Hematopoietic multipotent progenitor cell treated with erythropoietin and hydrocortisone succinate and interleukin-3 and kit ligand, for 8 days (in vitro differentiated cells): ENCODE measurements at regions not wholly inside any gene's neighbourhood (a gene's known extent, or its start where the extent isn't known, plus 50 kb on each side); places are given as distances from the start of the nearest gene placed in this dataset.
"Not testable (repeated sequence)": the region's sequence is repeated elsewhere in the genome, so short reads cannot be mapped to it uniquely, and the experiment has no call there.

Experiments
- DNase-seq: peaks from one replicate; pipeline ENCODE4 v3.0.0-alpha.2; 2015

DNA sequence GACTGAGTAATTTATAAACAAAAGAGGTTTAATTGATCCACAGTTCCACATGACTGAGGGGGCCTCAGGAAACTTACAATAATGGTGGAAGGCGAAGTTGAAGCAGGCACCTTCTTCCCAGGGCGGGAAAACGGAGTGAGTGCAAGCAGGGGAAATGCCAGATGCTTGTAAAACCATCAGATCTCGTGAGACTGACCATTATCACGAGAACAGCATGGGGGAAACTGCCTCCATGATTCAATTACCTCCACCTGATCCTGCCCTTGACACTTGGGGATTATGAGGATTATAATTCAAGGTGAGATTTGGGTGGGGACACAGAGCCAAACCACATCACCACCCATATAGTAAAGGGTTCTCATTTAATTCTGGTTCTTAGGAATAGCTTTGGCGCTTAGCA, 219.5 kb upstream of the ATP5MC3 start:
- no peak for DNase-seq

- no peak for DNase-seq
Observed at GRCh38 chr2:175399326-175399725, 217.8 kb upstream of the ATP5MC3 start.

DNA sequence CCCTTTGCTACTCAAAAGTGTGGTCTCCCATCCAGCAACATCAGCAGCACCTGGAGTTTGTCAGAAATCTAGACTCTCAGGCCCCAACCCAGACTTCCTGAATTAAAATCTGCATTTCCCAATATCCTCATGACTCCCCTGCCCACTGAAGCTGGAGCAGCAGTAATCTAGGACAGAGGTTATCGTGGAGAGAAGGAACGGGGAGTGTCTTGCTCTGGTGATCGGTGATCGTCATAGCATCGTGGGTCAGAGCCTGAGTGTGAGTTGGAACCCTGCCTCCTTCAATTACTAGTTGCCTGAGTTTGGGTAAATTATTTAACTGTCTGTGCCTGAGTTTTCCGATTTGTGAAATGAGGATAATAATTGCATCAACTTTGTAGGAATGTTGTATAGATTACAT, 217.3 kb upstream of the ATP5MC3 start:
- DNase-seq: no peak

DNA sequence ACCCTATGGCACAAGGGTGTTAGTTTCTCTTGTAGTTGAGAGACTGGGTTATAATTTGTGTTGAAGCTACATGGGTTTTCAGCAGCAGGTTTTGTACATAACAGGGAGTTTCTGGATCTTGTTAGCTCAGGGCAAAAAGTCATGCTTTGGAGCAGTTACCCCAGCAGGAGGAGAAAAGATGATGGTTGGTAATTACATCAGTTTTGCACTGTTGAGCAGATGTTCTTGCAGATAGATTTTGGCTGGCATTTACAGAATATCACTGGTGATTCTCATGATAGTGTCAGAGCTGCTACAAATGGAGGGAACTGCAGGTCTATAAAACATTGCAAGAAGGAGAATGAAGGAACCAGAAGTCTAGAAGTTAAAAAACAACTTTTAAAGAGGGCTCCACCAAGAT, 215.2 kb upstream of the ATP5MC3 start:
- no peak for DNase-seq

DNA sequence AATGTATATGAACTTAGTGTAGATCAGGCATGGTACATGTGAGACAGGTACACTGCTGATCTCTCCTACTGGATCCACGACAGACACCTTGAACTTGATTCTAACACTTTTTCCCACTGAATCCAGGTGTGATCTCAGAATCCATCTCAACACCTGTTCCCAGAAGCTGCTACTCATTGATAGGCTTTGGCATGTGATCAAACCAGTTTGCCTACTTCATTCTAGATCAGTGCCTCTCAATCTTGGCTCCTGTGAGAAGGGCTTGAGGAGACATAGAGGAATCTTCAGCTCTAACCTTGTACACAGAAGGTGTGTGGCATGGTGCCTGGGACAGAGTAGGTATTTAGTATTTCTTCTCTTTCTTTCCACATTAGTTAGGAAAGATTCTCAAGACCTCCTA, 212.3 kb upstream of the ATP5MC3 start:
- no peak for DNase-seq

DNA sequence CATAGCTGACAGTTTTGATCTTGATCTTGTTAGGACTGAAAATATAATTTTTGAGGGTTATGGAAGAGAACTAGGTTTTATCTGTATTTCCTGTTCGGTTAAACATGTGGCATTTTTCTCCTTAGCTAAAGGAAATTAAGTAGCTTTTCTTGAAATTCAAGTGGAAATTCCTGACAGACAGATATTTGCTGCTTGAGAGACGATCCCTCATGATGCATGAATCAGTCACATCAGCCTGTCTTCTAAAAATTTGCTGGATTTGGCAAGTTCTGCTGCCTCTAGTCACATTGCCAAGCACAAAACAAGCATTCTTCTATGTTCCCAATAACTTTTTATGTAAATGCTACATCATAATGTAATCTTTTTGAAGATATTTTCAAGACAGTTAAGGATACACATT, 201.8 kb upstream of the ATP5MC3 start:
- no peak for DNase-seq

- DNase-seq: no peak
Observed at GRCh38 chr2:175373729-175374128, 192.2 kb upstream of the ATP5MC3 start.

- no peak for DNase-seq
Observed at GRCh38 chr2:175372704-175373701, 191.5 kb upstream of the ATP5MC3 start.

- no peak for DNase-seq
Observed at GRCh38 chr2:175371378-175371777, 189.9 kb upstream of the ATP5MC3 start.

DNA sequence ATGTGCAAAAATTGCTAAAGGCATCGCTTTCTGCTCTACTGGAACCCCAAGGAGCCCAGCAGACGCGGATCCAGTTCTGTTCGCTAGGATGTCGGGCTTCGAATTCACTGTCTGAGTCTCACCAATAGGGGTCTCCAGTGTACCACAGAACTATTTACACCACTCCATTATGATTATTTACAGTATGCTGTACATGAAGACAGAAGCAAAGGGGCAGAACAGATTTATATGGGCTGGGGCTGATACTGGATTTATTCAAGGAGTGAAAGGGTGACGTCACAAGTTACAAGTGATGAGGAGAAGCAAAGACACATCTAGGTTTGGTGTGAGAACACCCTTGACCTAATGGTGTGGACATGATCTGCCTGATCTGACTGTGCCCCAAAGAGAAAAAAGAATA, 185.3 kb upstream of the ATP5MC3 start:
- DNase-seq: peak; percentile 55

DNA sequence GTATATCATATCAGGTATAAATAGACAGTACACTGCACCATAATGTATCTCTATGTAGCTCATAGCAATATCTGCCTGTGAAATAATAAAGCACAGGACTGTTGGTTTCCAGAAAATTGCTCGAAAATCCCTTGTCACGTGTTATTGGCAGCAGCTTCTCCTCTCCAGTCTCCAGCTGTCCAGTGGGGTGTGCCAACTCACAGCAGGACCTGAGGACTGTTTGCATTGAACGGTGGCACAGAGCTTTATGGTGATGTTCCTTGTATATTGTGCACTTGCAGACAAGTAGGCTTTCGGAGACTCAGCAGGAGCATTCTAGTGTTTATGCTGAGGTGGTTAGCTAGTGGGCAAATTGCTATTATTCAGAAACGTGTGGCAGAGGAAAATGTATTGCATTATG, 182.2 kb upstream of the ATP5MC3 start:
- DNase-seq: no peak

DNA sequence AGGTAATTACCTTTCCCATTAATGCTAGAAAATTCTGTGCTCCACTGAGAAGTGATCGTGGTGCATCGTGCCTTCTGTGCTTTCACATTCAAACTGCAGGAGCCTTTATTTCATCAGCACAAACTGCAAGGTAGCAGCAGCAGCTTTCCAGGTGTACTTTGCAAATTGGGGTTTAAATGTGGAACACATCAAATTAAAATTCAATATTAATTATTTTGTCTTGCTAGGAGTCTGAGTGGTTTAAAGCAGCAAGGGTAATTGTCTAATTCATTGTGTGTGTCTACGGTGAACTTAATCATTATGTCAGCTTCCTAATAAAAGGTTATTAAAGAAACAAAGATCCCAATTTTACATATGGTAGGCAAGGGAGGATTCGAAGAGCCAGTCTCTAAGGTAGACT, 180.8 kb upstream of the ATP5MC3 start:
- DNase-seq: no peak

GRCh38 chr2:175359710-175360109, 178.2 kb upstream of the ATP5MC3 start:
- no peak for DNase-seq

- no peak for DNase-seq
Observed at GRCh38 chr2:175356901-175357300, 175.4 kb upstream of the ATP5MC3 start.

- no peak for DNase-seq
Observed at GRCh38 chr2:175355246-175355645, 173.7 kb upstream of the ATP5MC3 start.

- DNase-seq: no peak
Observed at GRCh38 chr2:175353275-175353674, 171.8 kb upstream of the ATP5MC3 start.

- DNase-seq: no peak
Observed at GRCh38 chr2:175351512-175351911, 170.0 kb upstream of the ATP5MC3 start.

DNA sequence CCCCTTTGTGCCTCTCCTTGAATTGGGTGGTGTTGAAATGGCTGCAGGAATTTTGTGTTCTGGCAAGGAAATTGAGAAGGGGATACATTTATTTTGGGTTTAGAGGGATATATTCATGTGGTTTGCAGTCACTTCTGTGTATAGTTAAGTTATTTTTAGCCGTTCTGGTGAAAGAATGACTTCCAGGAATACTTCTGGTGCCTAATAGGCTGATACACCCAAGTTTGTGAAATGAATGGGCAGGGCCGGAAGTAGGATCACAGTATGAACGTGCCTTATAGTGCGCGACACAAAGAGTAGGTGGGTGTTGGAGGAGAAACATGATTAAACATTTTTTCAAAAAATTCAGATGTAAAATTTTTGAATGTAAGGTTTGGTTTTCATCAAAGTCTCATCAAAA, 168.6 kb upstream of the ATP5MC3 start:
- no peak for DNase-seq

DNA sequence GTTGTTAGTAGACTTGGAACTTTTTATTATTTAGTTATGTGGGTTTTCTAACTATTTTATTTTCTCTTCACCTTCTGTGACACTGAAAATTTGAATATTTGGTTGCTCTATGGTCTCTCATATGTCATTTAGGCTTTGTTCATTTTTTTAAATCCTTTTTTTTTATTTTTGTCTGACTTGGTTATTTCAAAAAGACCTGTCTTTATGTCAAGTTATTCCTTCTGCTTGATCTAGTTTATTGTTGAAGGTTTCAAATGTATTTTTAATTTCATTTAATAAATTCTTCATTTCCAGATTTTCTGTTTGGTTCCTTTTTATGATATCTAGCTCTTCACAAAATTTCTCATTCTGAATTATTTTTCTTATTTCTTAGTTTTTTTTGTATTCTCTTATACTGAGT, 160.6 kb upstream of the ATP5MC3 start:
- DNase-seq: no peak

GRCh38 chr2:175330195-175330594, 148.7 kb upstream of the ATP5MC3 start:
- DNase-seq: no peak

- DNase-seq: no peak
Observed at GRCh38 chr2:175326801-175327200, 145.3 kb upstream of the ATP5MC3 start.

DNA sequence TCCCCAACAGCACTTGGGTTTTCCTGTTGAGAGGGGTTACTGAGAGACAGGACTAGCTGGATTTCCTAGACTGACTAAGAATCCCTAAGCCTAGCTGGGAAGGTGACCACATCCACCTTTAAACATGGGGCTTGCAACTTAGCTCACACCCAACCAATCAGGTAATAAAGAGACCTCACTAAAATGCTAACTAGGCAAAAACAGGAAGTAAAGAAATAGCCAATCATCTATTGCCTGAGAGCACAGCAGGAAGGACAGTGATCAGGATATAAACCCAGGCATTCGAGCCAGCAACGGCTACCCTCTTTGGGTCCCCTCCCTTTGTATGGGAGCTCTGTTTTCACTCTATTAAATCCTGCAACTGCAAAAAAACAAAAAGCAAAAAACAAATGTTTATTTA, 144.7 kb upstream of the ATP5MC3 start:
- not testable (repeated sequence) for DNase-seq

DNA sequence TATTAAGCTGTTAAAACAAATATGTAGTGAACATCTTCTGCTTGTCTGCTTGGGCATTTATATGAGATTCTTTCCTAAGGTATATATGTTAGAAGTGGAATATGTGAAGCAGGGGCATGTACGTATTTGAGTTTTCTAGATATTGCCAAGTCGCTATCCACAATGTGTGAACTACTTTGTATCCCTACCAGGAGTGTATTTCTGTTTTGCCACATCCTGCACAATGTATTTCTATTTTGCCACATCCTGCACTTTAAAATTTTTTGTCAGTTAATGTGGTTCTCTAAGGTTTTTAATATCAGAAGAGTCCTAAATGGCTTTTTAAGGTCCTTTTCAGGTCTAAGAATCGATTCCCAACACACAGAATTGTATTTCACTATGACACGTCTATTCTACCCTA, 141.7 kb upstream of the ATP5MC3 start:
- no peak for DNase-seq

DNA sequence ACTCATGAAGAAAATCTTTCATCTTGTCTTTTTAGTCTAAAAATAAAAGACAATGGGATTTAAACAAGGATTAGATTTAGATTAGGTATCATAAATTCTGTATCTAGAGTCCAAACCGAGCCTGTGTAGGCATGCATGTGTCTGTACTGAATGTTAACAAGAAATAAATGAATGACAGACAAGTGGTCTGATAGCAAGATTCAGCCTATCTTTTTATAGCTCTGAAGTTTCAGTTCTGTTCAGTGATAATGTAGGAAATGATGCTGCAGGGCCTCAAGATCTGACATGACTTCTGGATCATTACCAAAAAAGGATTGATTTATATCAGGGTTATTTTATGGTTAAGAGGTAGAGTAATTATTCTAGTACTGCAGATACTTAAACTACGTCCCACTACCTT, 137.0 kb upstream of the ATP5MC3 start:
- no peak for DNase-seq

DNA sequence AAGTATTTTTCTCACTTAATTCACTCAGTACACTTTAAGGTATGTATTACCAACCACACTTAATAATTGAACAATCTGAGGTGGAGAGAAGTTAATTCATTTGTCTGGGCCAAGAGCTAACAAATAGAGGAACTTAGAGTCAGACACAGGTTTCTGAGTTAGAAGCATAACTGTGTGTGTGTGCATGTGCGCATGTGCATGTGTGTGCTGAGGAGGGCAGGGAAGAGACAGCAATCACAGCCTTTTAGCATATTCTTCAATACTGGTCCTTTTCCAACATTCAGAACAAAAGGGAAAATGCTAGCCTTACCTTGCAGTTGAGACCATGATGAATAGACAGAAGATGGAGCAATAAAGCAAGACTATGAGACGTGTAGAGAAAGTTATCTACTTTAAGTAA, 136.2 kb upstream of the ATP5MC3 start:
- no peak for DNase-seq
